Stimulated activated CD4-positive, alpha-beta T cell treated with anti-CD3 and anti-CD28 coated beads, TNF-alpha, amount 100 ng/mL, for 4 hours (primary cell): ENCODE measurements at regions not wholly inside any gene's neighbourhood (a gene's known extent, or its start where the extent isn't known, plus 50 kb on each side); places are given as distances from the start of the nearest gene placed in this dataset.

ENCODE experiments used
- DNase-seq, 3 experiments: peaks; one replicate each; pipeline ENCODE4 v3.0.0-alpha.2; 2020; ENCODE audit warnings: low read depth in 3 of 3

- no peak for DNase-seq
Measured at GRCh38 chr4:110778521-110778920, 155.6 kb upstream of the PITX2 start.

- no peak for DNase-seq
Measured at GRCh38 chr4:110780538-110780937, 157.7 kb upstream of the PITX2 start.

- no peak for DNase-seq
Measured at GRCh38 chr4:110781944-110782343, 159.1 kb upstream of the PITX2 start.

GRCh38 chr4:110787109-110787508 is 164.2 kb upstream of the PITX2 start:
- DNase-seq = no peak

GRCh38 chr4:110787707-110788106 is 164.8 kb upstream of the PITX2 start:
- DNase-seq = no peak

GRCh38 chr4:110788302-110788701 is 165.4 kb upstream of the PITX2 start:
- DNase-seq = no peak

- DNase-seq = no peak
Measured at GRCh38 chr4:110792036-110792435, 169.2 kb upstream of the PITX2 start.

- DNase-seq = no peak
Measured at GRCh38 chr4:110793381-110793801, 170.5 kb upstream of the PITX2 start.

GRCh38 chr4:110793890-110794554 is 171.1 kb upstream of the PITX2 start:
- no peak for DNase-seq

GRCh38 chr4:110795971-110796370 is 173.1 kb upstream of the PITX2 start:
- DNase-seq = no peak

GRCh38 chr4:110797486-110797885 is 174.6 kb upstream of the PITX2 start:
- no peak for DNase-seq

- DNase-seq = no peak
Measured at GRCh38 chr4:110798687-110799086, 175.8 kb upstream of the PITX2 start.

- DNase-seq = no peak
Measured at GRCh38 chr4:110799211-110799610, 176.3 kb upstream of the PITX2 start.

- DNase-seq = no peak
Measured at GRCh38 chr4:110801591-110801990, 178.7 kb upstream of the PITX2 start.

GRCh38 chr4:110808351-110808878 is 185.5 kb upstream of the PITX2 start:
- no peak for DNase-seq

- DNase-seq = no peak
Measured at GRCh38 chr4:110815950-110816349, 193.1 kb upstream of the PITX2 start.

- DNase-seq = no peak
Measured at GRCh38 chr4:110816367-110816766, 193.5 kb upstream of the PITX2 start.

- DNase-seq = no peak
Measured at GRCh38 chr4:110821186-110821585, 198.3 kb upstream of the PITX2 start.

GRCh38 chr4:110823251-110823650 is 200.4 kb upstream of the PITX2 start:
- no peak for DNase-seq

- DNase-seq = no peak
Measured at GRCh38 chr4:110824344-110824743, 201.5 kb upstream of the PITX2 start.

GRCh38 chr4:110826656-110827055 is 203.8 kb upstream of the PITX2 start:
- DNase-seq = no peak

- DNase-seq = no peak
Measured at GRCh38 chr4:110830461-110830860, 207.6 kb upstream of the PITX2 start.

GRCh38 chr4:110837896-110838450 is 215.1 kb upstream of the PITX2 start:
- no peak for DNase-seq

GRCh38 chr4:110840221-110840654 is 217.4 kb upstream of the PITX2 start:
- no peak for DNase-seq
